GM18507 (cell line): ENCODE measurements at regions not wholly inside any gene's neighbourhood (a gene's known extent, or its start where the extent isn't known, plus 50 kb on each side); places are given as distances from the start of the nearest gene placed in this dataset.

Source experiments
- DNase-seq: peaks from one replicate; pipeline ENCODE4 v3.0.0; 2011; ENCODE audit warnings: low read depth; ENCODE audit not compliant: insufficient read length; ENCODE audit errors: extremely low spot score
- FAIRE-seq: peaks from 2 replicates; lab custom pipeline; 2011; peaks lifted over from hg19 to GRCh38; lab: Jason Lieb, UNC

DNA sequence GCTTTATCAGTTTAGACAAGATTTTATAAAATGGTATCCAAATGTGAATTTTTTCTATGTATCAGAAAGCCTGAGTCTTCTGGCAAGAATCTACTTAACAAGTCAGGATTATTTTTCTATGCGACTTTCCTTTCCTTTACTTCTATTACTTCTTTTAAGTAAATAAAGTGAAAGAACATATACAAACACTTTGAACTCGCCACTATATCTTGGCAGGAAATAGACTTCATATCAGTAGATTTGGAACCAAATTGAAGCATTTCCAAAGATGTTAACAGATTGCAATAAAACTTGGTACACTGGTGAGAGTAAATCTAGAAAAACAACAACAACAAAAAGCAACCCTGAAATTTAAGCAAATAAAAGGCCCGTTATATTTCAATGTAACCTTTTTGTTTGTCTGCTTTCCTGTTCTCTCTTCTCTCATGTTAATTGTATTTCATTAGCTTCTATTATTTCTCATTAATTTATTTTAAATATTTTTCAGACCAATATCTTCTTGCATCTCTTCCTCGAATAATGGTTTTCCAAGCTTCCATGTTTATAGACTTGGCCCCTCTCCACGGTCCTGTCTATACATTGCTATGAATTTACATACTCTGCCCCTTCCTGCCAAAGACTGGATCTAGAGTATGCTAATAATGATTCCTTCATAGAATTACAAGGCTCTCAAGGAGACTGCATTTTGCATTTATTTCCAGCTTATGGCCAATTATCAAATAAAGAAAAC lies 843.6 kb downstream of the ADGRL2 start:
- FAIRE-seq (no peak), DNase-seq (no peak)

DNA sequence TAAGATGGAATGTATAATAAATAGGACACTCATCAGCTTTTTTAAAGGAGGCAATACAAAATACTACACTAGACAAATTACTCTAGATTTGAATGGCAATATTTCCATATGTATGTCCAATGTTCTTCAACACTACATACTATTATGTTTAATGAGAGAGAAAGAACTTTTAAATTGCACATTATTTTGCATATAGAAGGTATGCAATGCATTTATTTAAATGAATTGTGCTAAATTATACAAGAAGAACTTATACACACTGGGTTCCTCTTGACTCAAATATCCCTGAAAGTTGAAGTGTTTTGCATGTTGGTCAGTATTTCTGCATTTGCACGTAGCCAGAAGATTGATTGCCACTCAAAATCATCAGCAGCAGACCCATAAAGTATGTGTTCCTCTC lies 839.6 kb downstream of the ADGRL2 start:
- FAIRE-seq: no peak

DNA sequence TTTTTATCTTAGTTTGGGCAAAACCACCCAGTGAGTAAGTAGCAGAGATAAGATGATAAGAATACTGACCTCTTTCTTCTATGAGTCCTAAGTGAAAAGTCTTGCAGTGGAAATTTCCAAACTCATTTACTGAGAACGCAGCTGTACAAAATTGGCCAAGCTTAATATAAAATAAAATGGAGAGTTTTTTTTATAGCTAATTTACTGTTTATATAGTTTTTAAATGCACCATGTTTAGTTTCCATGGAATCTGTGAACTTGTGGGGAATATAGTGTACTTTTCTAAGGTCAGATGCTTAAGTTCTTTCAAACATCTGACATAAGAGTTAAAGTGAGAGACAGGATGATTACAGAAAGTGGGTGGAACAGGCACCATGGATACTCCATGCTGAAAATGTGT lies 833.5 kb downstream of the ADGRL2 start:
- FAIRE-seq: no peak

More for the DNA sequence above, 839.6 kb downstream of the ADGRL2 start:
- DNase-seq: no peak

DNA sequence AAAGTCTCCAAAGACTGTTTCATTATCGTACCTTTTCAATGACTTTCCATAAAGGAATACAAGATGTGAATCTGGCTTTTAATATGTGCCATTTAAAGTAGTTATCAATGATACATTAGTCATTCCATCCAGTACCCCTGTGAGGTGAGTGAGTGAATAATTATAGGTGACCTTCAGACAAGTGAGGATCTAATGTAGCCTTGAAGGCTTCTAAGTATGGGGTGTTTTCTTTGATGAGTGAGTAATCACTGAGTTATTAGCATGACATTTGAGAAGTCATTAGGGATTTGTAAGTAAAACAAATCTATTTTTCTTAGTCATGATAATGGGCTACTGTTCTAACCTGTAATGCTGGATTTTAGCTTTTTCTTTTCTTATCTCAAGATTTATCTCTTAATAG lies 831.4 kb downstream of the ADGRL2 start:
- FAIRE-seq: no peak

More for the DNA sequence above, 833.5 kb downstream of the ADGRL2 start:
- DNase-seq: no peak

DNA sequence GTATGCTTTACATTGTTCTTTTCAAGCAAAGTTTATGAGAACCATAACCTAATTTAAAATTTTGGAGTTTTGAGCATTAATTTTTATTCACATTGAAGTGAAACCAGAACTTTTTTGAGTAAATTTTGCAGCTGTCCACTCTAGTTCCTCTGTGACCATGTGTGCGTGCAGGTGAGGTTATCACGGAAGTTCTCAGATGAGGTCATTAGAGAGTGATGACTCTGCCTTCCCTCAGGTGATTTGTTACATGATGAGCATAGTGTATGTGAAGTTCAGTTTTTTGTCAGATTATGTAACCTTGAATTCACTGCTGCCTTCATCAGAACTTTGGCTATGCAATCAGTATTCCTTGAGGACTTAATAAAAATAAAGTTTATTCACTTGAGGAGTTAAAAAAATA lies 828.2 kb downstream of the ADGRL2 start:
- FAIRE-seq (no peak), DNase-seq (no peak)

More for the DNA sequence above, 831.4 kb downstream of the ADGRL2 start:
- no peak for DNase-seq

DNA sequence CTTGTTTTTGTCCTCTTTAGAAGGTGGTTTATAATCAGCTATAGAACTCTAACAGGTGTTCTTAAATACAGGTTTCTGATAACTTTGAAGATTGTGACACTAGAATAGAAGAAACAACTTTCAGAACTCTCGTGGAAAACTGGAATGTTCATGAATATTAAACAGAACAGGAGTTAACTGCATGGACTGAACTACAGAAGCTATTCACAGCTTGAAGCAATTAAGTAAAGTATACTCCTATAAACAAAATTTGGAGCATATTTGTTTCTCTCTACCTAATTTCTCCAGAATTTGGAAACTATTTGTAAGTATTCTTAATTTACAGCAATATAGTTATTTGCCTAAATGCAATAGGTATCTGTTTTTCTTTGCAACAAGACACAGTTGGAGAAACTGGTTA lies 824.8 kb downstream of the ADGRL2 start:
- FAIRE-seq (no peak), DNase-seq (no peak)

DNA sequence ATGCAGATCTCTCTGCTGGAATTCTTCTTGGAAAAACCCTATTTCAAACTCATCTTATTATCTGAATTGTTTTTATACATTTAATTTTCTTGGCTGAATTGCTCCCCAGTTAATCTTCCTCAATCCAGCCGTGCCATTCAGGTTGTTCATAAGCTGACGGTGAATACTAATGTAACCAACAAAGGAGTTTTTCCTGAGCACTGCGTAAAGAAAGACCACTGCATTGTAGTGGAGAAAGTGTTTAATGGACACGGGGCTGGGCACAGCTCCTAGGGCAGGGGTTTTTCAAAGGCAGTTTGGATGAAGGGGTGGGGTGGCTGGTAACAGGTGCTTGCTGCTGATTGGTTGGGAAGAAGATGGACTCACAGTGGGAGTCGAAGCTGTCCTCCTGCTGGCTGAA lies 820.3 kb downstream of the ADGRL2 start:
- FAIRE-seq (no peak), DNase-seq (no peak)

DNA sequence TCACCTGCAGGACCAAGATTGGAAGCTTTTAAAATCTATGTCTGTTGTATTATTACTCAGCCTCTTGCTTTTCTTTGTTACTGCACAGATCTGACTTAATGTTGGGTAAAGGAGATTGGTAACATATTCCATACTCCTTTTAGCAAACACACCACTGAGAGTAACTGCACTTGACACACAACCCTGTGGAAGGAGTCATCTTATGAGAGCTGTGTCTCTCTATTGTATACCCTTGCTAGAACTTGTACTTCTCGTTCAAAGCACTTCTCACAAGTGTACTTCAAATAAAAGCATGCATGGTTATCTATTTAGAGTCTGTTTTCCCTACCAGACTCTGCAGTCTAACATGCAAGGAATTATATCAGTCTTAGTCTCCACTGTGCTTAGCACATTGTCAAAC lies 813.4 kb downstream of the ADGRL2 start:
- FAIRE-seq (no peak), DNase-seq (no peak)

DNA sequence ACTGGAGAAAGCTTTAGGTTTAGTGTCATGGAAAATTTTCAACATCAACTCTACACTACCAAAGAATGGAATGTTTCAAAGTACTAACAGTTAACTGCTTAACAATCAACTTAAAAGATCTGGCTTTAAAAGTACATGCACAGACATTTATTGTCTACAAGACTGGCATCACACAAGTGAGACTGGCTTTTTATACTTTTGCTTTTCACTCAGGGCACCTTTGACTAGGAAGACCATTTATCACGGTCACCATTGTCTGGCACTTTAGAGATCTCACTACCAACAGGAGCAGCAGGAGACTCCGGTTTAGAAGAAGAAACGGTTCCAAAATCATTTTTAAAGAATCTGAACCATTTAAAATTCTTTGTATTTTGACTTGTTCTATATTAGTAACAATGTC lies 812.3 kb downstream of the ADGRL2 start:
- no peak for DNase-seq
- no peak for FAIRE-seq

DNA sequence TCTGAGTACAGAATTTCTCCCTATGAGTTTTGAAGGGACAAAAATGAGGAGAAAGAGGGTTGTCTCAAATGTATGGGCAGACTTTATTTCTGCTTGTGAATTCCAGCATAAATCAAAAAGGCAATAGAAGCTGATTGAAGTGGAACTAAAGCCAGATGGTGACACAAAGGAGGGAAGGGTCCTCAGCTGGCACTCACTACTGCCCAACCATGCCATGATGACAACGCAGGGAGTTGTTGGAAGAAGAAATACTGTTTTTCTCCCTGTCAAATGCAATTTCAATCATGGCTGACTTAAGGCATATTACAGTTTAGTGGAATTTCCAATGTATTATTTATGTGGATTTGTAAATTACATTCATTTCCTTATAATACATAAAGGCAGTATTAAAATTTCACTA lies 805.8 kb downstream of the ADGRL2 start:
- FAIRE-seq (no peak), DNase-seq (no peak)

DNA sequence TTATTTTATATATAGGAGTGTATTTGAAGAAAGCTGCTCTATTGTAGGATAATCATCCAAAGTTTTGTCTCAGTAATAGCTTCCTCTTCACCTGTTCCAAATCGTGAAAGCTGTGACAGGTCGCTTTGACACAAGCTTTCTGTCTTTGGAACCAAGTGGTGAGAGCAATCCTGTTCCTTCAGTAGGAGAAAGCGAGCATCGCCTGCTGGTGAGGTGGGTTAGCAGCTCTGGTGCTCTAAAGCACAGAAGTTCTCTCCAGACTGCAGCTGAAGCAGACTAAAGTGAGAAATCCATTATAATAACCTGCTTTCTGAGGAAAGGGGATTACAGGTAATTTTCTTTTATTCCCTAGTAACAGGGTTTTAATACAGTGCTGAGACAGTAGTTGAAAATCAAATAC lies 803.8 kb downstream of the ADGRL2 start:
- FAIRE-seq: no peak
- DNase-seq: no peak

DNA sequence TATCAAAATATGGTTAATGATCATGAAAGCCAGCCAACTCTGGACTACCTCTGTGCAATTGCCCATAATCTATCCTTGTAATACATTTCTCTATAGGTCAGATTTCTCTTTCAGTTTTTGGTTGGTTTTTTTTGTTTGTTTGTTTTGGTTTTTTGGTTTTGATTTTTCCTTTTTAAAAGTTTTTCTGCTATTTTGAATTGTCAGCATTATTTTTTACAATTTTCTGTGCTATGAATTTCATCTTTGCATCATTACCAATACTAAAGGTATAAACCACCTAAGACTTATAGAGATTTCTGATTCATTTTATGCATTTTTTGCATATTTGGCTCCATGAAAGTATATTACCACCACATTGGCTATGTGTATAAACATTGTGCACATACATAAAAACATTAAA lies 799.6 kb downstream of the ADGRL2 start:
- FAIRE-seq (no peak), DNase-seq (no peak)

DNA sequence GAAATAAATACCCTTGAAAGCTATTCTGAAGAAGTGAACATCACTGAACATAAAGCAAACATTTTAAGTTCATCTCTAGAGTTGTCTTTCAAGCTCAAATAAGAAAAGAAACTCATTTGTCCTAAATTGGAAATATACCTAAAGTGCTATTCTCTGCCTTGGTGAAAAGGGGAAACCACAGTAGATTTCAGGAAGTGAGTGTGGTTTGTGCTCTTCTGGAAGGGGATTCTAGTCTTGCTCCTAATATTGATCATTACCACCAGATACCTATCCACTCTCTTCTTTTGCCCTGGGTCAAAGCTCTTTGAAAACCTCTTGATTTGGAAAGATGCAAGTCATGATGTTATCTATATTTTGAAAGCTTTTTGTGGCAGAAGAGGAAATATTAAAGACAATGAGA lies 798.1 kb downstream of the ADGRL2 start:
- FAIRE-seq (no peak), DNase-seq (no peak)

DNA sequence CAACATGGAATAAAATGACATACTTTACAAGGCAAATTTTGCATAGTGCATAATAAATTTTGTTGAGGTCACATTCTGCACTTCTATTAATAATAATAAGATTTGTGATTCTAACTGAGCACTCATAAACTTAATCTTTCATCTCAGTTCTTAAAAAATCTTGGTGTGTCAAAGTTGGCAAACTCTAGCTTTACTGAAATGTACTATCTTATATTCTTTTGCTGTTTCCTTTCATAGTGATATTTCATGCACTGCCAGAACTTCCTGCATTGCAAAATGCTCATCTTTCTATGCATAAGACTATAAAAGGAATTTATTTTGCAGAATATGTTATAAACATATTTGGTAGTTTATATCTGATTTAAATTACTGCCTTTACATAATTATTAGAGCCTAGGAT lies 797.6 kb downstream of the ADGRL2 start:
- DNase-seq (no peak), FAIRE-seq (no peak)

DNA sequence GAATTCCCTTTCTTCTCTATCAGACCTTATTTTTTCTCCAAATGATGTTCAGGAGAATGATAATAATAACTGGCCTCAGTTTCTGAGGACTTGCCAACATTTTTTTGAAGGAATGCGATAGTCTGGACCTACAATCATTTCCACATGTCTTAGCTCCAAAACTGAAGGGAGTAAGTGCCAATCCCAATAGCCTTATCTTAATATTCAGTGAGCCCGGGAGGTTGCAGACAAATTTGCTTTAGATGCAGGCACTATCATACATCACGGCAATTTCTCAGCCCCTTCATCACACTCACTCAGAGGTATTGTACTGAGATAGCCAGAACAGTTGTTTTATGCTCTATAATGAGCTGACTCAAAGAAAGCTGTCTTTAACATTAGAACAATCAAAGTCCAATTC lies 796.9 kb downstream of the ADGRL2 start:
- DNase-seq (no peak), FAIRE-seq (no peak)

DNA sequence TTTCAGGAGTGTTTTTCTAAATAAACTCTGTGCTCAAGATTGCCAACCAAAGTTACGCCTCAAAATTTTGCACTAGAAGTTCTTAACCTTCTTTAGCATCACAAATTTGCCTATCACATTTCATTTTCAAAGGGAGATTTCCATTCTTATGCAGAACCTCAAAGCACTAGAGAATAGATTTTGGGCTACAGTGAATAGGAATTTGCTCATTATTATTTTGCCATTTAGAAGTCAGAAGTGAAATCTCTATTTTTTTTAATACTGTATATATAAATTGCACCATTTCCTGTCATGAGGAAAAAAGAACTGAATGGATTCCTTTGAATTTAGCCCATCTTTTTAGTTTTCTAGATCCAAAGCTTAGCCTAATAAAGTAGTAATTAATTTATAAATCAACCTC lies 796.4 kb downstream of the ADGRL2 start:
- no peak for FAIRE-seq
- DNase-seq: no peak

DNA sequence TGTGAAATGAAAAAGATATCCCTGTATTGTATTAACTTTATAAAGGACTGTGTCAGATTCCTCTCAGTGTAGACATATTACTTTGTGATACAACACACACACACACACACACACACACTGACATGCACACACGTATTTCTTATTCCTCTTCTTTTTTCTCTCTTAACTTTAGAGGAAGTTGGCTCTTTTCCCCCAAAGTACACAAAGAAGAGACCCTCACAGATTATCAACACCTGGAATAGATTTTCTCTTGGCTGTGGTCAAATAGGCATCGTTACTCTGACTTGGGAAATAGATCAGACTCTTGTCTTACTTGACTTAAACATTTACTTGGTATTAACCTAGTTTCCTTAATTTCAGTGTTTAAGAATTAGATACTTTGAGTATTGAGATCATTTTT lies 792.8 kb downstream of the ADGRL2 start:
- FAIRE-seq: no peak
- no peak for DNase-seq

DNA sequence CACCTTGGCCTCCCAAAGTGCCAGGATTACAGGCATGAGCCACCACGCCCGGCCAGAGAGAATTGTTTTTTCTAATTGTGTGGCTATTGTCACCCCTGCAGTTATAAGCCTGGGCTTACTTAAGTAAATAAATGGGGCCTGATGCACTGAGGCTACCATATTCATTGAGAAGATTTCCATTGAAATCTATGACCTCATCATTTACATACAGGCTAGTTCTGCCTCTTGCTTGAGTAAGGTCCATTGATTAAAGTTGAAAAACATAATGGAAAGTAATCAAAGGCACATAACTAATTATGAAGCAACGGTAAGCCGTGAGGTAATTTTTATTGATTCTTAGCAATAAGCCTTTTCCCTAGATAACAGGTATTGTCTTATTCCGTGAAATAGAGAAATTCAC lies 788.9 kb downstream of the ADGRL2 start:
- DNase-seq (no peak), FAIRE-seq (no peak)

DNA sequence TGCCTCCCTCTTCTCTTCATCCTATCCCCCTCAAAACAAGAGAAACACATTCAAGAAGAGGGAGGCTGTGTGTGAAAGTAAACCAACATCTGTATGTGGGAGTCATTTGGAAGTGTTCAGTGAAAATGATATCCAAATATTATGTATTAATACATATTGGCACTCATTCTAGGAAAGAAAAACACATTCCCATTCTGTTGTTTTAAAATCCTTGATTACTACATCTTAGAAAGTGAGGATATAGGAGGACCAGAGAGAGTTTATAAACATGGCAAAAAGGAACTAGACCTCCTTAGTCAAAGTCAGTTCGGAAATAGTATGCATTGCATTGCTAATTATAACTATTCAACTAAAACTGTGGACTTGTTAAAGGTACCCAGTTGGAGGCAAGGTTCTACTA lies 786.6 kb downstream of the ADGRL2 start:
- FAIRE-seq (no peak), DNase-seq (no peak)

DNA sequence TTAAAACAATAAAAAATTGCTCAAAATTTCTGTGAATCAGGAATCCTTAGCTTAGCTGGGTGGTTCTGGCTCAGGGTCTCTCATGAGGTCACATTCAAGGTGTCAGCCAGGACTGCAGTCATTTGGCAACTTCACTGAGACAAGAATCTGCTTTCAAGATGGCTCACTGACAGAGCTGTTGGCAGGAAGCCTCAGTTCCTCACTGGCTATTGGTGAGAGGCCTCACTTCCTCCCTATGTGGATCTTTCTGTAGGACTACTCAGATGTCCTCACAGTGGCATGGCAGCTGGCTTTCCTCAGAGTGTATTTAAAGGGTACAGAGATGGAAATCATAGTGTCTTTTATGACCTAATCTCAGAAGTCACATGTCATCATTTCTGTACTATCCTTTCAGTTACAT lies 785.7 kb downstream of the ADGRL2 start:
- no peak for FAIRE-seq

DNA sequence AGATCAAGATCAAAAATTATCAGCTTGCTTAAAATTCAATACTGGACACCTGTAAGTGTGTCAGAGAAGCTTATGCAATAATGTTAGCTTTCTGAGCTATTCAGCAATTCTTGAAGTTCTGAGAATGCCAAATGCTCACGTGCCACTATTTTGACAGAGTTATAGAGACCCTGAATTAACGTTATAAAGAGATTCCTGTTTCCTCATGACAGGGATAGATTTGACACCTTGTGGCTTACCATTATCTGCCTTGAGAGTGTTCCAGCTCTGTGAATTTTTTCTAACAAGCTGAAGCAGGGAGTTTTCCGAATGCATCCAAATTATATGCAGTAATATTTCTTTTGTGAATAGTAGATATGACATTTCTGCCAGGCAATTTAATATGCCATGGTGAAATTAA lies 781.6 kb downstream of the ADGRL2 start:
- DNase-seq (no peak), FAIRE-seq (no peak)

More for the DNA sequence above, 785.7 kb downstream of the ADGRL2 start:
- DNase-seq: no peak
